ENCODE measurements at regions not wholly inside any gene's neighbourhood (a gene's known extent, or its start where the extent isn't known, plus 50 kb on each side); places are given as distances from the start of the nearest gene placed in this dataset.

DNA sequence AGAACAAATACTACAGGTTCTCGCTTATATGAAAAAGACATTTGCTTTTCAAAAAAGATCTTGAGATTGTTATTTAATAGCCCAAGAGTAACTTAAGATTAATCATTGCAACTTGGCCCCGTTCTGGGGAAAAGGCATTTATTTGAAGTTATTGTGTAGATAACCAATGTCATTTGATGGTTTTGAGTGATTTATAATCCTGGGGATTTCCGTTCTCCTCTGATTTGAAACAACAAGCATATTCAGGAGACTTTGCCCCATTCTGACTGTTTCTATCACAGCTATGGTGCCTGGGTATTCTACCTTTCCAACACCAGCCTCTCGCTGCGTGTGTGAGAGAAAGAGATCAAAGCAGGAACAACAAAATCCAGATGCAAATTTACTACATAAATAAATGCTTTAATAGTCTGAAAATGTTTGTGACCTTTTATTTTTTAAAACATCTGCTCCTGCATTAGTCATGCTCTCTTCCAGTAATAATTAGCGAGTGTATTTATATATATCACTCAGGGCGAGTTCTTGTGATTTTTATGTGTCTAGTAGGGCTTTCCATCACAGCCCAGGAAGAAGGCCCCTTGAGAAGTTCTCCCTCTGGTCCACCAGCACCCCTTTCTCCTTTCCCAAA, 197.9 kb upstream of the FOXQ1 start:
- no peak for DNase-seq

DNA sequence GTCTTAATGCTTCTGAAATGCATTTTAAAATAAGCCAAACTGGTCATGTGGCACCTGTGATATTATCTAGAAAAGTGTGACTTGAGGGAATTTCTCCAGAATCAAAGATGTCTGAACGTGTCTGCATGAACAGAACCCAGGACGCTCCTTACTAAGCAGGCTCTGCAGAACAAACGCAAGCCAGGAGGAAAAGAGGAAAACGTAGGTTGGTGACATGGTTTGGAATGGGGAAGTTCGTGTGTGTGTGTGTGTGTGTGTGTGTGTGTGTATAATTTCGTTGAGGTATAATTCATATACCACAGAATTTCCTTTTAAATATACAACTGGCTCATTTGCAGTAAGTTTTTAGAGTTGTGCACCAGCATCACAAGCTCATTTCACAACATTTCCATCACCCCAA, 200.5 kb upstream of the FOXQ1 start:
- DNase-seq = no peak

DNA sequence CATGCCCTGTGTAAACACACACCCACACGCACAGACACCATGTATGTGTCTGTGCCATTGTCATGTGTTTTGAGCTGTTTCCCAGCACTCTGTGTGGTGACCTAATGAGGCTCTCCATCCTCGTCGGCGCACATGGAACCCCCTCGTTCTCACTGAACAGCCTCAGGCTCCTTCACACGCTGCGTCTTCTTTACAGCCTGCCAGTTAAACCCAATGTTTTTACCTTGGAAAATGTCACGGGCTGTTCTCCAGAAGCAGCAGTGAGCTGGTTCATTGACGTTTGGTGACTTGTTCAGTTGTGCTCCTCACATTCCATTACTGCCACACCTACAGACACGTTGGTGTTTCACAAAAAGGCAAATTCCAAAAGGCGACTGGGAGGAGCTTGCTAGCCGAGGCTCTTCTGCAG, 201.0 kb upstream of the FOXQ1 start:
- DNase-seq = no peak

DNA sequence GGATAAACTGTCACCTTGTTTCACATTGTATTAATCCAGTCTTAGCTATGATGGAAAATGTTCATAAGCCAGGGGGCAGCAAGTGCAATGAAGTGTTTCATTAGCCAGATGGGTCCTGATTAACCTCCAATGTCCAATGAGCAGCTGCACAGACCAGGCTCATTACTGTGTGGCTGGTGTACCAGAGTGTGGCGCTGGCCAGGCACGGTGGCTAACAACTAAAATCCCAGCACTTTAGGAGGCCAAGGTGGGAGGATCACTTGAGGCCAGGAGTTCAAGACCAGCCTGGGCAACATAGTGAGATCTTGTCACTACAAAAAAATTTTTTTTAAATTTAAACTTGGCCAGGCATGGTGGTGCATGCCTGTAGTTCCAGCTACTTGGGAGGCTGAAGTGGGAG, 201.7 kb upstream of the FOXQ1 start:
- DNase-seq = no peak

DNA sequence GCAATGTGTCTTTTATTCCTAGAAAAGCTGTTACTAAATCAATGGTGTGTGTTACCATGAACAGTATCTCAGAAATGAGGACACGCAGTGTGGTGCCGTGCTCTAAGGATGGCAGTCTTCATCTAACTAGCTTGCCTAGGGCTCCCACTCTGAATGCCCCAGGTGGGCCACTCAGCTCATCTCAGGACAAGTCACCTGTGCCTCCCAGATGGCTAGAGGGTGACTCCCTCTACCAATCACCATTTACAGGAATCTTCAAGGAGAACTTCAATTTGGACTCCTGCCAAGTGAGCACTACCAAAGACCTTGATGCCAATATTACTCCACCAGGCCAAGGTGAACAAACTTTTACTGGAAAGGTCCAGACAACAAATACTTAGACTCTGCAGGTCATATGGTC, 202.8 kb upstream of the FOXQ1 start:
- DNase-seq = no peak

DNA sequence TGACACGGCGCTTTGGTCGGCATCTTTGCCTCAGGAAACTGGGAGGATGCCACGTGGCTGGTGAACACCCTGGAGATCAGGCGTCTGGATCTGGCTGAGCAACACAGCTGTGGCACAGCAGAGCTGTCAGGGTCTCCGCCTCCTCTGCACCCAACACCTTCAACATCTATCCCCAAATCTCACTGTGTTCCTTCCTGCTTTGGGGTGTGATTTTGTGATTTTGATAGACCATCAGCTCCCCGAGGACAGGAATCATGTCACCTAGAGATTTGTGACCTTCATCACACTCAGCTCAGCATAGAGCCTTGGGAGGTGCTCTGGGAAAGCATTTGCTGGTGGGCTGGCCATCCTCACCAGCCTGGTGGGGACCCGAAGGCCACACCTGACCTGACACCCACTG, 203.7 kb upstream of the FOXQ1 start:
- no peak for DNase-seq

DNA sequence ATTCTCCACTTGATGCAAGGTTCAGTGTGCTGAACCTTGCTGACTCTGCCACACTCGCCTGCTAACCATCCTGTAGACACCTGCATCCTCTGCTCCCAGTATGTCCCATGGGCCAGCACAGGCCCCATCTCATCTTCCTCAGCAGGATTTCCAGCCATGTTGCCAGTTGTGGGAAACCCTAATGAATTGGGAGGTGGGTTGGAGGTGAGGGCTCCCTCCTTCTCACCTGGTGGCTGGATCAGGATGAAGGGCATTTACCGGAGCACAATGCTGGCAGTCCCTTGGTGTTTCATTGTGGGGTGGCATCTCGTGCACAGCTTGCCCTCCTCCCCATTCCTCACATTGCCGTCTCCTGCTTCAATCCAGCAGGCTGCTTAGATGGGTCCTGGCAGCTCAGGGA, 204.3 kb upstream of the FOXQ1 start:
- DNase-seq = no peak

DNA sequence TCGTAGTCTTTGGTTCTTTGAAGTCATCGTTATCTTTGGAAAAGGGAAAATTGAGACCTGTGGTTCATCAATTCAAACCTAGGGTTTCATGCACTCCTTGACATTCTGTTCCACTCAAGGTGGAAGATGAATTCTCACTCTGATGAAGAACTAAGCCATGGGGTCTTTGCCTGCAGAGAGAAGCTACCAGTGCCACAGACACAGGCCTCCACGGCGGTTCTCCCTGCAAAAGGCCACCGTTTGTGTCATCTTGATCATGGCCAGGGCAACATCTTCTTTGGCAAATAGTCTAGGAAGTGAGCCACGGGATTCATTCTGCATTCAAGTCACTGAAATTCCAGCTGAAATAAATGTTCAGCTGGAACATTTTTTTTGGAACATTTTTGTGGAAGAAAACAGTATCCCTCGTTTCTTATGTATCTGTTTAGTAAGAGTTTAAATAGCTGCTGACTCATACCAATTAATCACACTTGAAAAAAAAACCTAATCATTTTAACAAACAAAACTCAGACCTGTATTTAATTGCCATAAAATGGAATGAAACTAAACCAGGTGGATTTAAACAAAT, 206.0 kb upstream of the FOXQ1 start:
- DNase-seq = no peak

DNA sequence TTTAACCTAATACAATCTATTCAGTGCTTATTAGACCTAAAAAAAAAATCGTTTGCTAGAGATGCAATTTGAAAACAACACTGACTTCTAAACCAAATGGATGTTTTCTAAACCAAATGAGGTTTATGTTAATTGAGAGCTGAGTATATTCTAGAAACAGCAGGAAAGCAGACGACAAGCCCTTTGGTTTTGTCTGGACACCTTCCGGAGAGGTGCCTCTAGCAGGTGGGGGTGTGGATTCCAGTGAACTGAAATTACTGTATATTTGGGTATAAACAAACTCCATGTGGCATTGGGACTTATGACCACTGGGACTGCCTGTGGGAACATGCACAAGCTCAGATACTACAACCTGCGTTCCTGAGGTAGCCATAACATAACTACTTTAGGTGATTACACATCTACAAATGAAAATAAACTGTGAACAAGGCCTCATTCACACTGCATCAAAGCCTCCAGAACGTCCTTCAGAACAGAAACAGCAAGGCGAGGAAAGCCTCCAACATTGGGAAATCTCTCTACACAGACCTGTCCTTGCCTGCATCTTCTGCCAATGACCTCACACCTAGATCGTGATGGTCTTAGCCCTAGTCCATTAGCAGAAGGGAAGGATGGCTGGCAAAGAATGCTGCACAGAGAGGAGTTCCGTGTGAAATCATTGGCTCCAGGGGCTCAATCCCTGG, 206.8 kb upstream of the FOXQ1 start:
- DNase-seq = no peak

DNA sequence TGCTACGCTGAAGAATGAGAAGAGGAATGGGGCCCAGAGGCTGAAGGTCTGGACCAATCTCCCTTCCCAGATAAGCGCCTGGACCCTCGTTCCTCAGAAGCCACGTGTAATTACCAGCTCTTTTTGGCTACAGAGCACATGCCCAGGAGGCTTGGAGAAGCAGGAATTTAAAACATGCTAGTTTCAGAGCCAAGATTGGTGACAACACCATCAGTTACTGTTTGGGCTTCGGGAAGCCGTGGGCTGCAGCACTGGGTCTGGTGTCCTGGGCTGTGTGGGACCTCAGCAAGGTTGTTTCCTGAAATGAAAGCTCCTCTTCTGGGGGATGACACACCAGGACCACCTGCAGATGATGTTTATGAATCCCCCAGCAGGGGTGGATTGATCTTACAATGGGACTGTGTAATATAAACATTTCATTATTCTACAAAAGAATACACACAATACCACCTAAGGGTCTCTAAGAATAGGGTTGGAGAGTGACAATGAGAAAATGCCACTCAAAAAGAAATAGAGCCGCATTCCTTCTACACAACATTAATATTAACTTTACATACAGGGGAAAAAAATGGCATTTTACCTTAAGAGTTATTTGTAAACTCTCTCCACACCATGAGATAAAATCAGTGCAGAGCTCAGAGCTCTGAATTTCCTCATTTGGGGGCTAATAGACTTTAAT, 207.8 kb upstream of the FOXQ1 start:
- no peak for DNase-seq

DNA sequence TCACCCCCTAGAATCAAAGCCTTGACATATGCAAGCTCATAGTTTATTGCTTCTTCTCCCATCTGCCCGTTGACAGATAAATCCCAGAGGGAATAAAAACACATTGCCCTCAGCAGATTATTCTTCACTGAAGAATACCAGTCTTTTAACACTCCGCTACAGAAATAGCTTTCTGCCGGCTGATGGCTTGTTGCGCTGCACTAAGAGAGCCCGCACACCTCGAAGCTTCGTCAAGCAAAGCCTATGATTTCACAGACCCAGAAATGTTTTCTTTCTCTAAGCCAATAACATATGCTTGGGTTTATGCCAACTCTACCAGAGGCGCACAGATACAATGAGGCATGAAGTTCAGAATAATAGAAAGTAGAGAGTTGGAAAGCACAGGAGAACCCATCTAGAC, 208.9 kb upstream of the FOXQ1 start:
- DNase-seq = no peak

DNA sequence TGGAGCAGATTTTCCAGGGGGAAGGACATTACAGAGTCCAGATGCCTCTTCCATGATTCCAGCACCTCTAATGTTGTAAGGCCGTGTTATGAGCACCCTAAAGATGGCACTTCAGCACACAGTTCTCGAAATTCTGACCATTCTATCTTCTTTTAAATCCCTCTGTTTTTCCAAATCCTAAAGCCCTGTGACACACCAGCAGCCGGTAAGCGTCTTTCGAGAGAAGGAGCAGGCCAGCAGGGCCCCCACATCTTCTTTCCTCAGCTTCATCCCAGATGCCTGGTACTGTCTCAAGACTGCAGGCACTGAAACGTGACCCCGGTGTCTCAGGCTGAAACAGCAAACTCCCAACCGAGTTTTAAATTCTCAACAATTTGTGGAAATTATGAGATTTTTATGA, 211.6 kb upstream of the FOXQ1 start:
- DNase-seq = no peak

DNA sequence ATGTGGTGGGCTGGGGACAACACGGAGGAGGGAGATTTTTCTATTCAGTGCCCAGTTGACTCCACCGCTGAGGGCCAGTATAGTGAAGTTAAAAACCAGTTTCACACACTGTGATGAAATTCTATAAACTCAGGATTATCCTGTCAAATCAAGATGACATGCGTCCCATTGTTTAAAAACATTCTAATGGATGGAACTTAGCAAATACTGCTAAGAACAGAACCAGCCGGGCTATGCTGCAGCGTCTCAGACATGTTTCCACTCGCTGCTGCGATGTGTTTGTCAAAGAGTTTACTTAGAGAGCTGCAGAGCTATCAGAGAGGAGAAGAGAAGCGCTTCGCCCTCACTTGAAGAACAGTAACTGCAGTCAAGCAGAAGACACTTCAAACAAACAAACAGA, 212.6 kb upstream of the FOXQ1 start:
- no peak for DNase-seq

DNA sequence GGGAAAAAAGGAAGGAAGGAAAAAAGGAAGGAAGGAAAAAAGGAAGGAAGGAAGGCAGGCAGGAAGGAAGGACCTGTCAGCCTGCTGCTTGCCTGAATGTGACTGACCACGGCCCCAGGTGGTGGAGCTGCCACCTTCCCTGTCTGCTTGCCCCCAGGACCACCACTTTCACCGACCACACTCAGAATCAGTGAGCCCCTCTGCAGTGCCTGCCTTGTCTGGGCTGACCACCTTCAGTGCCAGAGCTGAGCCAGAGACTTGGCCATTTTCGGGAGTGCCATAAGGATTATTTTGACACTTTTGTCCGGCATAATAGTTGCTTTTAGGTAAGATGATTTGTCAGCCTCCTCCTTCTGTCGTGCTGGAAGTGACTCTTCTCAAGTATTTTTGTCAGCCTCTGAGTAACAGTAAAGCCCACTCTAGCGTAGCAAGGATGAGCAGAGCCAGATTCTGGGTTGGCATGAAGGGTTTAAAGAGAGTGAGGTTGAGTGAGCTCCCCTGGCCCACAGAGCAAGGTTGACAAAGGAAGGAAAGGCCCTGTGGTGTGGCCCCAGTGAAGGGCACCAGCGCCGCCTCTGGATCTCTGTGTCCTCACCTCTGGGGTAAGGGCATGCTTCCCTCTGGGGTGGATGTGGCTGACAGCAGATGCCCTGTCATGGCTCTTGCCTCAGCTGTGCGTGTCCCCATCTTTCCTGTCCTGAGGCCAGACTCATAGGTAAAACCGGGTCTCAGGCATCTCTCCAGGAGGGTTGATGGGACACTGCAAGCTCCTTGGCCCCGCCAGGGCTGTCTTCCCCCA, 214.7 kb upstream of the FOXQ1 start:
- DNase-seq = no peak

DNA sequence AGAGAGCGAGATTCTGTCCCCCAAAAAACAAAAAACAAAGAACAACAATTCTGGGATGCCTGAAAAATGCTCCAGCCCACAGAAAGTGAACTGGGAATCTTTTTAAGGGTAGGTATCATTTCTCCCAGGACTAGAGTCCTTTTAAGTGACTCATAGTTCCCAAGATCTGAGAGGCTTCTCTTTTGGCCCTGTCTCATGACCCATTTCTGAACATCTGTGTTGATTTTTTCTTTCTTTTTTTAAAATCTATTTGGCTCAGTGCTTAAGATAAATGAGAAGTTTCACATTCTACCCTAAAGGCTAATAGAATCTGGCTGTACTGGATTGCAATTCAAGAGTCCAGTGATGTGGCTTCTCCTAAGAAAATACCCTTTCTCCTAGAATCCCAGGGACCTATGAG, 217.6 kb upstream of the FOXQ1 start:
- DNase-seq = no peak

DNA sequence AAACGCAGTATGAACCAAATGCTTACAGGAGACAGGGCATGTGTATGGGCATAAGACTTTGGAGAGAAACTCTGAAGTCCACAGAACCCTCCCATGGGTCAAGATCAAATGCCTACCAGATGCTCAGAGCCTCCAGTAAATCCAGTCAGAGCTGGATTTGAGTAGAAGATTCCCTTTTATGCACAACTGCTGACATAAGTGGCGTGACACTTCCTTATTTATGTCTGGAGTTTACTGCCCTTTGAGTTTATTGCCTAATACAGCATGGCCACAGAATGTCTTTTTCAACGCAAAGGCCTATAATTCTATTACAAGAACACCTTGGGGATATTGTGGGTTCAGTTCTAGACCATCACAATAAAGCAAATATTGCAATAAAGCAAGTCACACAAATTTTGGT, 220.0 kb upstream of the FOXQ1 start:
- DNase-seq = no peak

DNA sequence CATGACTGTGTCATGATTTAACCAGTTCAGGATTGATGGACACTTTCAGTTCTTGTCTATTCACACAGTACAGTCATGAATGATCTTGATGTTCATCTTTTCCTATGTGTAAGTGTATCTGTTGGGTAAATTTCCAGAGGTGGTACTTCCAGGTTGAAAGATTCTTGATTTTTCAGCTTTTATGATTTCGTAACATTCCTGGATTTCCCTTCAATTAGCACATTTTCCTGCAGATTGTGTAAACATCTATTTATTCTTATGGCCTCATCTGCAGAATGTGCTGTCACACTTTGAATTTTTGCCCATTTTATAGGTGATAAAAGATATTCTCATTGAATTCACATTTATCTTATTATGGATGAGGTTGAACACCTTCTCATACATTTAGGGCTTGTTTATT, 222.0 kb upstream of the FOXQ1 start:
- no peak for DNase-seq

DNA sequence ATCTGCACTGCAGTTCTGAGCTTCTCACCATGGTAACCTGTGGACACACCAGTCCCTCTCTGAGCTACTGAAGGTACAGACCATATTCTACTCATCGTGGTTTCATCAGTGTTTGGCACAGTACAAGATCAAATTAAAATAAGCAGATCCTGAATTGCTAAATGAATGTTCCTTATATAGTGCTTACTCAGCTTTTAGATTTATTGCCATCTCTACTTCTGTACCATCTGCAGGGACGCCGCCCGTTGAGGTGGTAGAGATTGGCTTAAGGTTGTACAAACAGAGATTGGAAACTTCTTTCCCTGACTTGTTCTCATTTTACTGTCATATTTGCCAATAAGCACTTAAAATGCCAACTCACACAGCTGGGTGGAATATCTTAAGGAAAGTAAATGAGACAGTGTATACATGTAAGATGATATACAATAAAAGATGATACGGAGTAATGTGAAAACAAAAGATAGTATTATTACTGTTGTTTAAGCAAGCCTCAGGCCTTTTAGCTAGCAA, 223.4 kb upstream of the FOXQ1 start:
- no peak for DNase-seq

DNA sequence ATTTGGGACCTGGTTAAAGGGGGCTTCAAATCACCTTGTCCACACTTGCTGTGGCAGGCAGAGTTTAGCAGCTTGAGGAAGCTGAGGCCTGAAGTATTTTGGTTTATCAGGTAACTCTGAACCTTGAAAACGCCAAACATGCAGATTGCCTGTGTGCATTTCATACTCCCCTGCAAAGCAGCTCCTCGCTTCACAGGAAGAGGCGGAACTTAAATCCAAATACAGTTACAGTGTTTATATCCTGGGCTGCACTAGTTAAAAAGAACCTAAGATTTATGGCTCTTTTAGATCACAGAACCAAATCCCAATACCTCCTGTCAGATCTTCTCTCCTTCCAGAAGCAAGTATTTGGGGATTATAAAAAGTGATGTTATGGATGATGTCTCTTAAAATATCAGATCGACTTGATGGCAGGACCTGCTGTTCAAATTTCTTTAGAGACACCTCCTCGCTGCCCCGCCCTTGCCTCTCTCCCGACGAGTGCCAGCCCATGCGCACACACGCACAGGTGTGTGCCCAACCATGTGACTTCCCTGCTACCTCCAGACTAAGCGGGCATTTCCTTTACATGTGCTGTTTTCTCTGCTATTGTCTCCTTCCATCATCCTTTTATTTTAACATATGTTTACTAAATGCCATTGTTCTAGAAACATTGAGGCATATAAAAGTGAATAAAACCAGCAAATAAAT, 224.6 kb upstream of the FOXQ1 start:
- DNase-seq = no peak

DNA sequence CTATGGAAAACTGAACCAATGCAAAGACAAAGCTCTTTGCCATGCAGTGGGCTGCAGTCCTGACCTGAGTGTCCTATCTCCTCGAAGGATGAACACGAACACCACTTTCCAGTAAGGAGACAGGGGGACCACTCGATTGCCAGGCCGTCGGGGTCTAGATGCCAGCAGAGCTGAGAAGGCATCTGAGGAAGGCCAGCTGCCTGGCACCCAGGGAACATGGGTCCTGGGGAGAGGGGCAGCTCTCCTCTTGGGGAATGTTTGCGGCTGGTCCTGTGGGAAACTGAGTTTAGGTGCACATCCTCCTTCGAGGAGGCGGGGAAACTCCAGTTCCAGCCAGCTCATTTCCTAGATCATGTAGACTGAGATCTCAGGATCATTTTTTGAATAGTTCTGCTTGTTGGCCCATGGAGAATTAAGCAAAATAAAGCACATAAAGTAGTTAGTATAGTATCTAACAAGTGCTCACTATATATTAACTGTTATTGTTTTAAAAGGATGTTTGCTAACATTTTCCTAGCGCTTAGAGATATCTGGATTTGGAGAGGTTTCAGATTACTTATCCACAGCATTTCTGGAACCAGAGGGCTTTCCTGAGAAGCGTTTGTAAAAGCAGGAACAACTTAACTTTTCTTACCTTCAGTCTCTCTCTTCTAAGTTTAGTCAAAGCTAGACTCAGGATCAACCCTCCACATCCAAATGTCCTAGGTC, 225.3 kb upstream of the FOXQ1 start:
- DNase-seq = no peak

DNA sequence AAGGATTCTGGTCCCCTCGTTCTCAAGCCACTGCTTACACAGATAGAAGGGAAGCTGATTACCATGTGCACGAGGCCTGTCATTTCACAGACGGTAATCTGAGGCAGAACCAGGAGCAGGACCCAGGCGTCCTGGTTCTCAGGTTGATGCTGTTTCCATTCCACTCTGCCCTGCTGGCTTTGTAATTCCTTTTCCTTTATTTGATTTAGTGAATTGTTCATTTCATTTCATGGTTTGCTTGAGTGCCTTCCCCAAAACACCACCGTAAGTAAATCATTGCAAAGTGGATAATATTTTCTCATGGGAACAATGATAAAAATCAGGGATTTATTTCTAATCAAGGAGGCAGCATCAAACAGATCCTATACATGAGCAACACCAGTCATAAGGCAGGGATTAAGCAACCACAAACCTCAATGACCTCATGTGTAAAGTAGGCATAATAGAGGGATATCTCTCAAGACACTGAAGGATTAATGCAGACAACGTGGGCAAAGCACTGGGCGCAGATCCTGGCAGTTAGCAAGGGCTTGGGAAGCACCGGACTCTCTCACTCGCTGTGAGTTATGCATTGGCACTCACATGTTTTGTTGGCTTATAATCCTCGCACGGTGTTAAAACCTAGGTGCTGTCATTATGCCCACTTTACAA, 229.5 kb upstream of the FOXQ1 start:
- DNase-seq = no peak

Measured in stimulated activated CD8-positive, alpha-beta memory T cell treated with anti-CD3 and anti-CD28 coated beads, Interleukin-4, amount 100 ng/mL, for 48 hours (primary cell).